ENCODE measurements at regions not wholly inside any gene's neighbourhood (a gene's known extent, or its start where the extent isn't known, plus 50 kb on each side); places are given as distances from the start of the nearest gene placed in this dataset.
A peak's percentile ranks its signal among the peaks of the same experiment; 100 is the strongest.
"Not testable (repeated sequence)": the region's sequence is repeated elsewhere in the genome, so short reads cannot be mapped to it uniquely, and the experiment has no call there.

DNA sequence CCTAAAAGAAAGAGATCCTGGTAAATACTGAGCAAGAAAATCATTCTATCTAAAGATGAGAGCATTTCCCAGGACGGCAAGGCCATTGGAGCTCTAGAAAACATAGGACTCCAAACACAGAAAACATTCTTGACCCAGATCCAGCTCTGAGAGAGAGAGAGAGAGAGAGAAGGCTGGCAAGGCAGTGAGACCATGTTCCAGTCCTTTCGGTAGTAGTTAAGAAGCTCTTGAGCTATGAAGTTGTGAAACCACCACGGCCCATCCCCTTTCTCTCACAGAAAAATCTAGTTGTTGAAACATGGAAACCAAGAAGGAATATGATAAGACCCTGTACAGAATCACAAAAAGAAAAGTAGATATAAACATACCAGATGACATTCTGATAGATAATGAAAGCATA, 212.4 kb upstream of the NPSR1 start:
- TF ChIP-seq CTCF (IDR thresholded peaks at IDR 0.05; ENCODE audit: low read depth, low read length) = no peak
- H3K4me3 ChIP-seq (replicated peaks in 1 of 2; ENCODE audit: low read depth in 2 of 2, low read length in 2 of 2) = no peak overlapping the region
- DNase-seq (ENCODE audit: low read depth in 2 of 2) = peak in 1 of 2 donors; percentile 41

DNA sequence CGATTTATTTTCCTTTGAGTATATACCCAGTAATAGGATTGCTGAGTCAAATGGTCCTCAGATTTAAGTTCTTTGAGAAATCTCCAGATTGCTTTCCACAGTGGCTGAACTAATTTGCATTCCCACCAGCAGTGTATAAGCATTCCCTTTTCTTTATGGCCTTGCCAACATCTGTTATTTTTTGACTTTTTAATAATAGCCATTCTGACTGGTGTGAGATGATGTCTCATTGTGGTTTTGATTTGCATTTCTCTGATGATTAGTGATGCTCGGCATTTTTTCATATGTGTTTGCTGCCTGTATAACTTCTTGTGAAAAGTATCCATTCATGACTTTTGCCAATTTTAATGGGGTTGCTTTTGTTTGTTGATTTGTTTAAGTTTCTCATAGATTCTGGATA, 209.5 kb upstream of the NPSR1 start:
- DNase-seq (ENCODE audit: low read depth in 2 of 2); H3K4me3 ChIP-seq (replicated peaks in 1 of 2; ENCODE audit: low read depth in 2 of 2, low read length in 2 of 2): not testable (repeated sequence)

DNA sequence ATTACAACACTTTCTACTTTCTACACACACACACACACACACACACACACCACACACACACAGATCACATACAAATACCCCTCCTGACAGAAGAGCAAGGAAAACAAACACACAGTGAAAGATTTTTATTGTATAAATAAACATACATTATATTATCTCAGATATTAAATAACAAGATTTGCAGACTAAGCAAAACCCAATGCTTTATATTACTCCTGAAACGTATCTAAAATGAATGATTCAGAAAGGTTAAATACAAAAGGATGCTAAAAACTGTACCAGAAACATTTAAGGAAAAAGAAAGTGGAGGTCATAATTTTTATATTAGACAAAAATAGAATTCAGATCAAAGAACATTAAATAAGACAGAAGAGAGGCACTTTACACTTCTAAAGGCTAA, 208.3 kb upstream of the NPSR1 start:
- no peak for TF ChIP-seq CTCF (IDR thresholded peaks at IDR 0.05; ENCODE audit: low read depth, low read length)
- DNase-seq (ENCODE audit: low read depth in 2 of 2) = no peak
- no peak overlapping the region for H3K4me3 ChIP-seq (replicated peaks in 1 of 2; ENCODE audit: low read depth in 2 of 2, low read length in 2 of 2)

DNA sequence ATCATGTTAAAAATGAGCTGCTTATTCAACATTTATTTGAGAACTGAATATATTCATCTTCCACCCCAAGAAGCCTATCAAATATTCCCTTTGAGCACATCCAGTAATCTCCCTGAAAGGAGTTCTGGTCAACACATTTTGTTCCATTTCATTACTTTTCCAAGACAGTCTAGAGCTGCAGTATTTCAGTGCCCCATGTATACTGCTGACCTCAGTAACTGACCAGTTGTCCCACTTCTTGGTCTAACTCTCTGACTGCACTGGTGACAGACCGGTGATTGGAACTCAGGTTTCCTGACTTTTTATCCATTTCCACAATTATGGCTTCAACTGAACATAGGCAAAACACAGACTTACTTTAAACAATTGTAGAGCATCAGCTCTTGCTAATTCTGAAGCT, 206.8 kb upstream of the NPSR1 start:
- no peak for TF ChIP-seq CTCF (IDR thresholded peaks at IDR 0.05; ENCODE audit: low read depth, low read length)
- no peak overlapping the region for H3K4me3 ChIP-seq (replicated peaks in 1 of 2; ENCODE audit: low read depth in 2 of 2, low read length in 2 of 2)
- no peak for DNase-seq (ENCODE audit: low read depth in 2 of 2)

GRCh38 chr7:34451923-34452322, 206.1 kb upstream of the NPSR1 start:
- TF ChIP-seq CTCF (IDR thresholded peaks at IDR 0.05; ENCODE audit: low read depth, low read length) = no peak
- no peak overlapping the region for H3K4me3 ChIP-seq (replicated peaks in 1 of 2; ENCODE audit: low read depth in 2 of 2, low read length in 2 of 2)
- peak; percentile 53 to 66 for DNase-seq (ENCODE audit: low read depth in 2 of 2)

DNA sequence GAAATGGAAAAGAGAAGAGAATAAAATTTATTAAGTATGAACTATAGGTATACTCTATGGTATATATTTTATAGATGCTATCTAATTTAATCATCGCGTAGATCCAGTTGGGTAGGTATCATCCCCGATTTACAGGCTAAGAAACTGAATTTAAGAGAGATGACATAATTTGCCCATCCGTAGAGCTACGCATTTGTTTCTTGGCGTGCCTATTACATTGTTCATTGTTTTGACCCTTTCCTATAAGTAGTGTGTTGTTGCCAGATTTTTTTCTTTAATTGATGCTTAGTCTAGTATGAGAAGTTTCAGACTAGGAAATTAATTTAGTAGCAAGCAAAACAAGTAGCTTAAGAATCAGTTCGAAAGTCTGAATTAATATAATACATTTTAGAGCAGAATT, 205.7 kb upstream of the NPSR1 start:
- peak in 1 of 2 donors; percentile 4 for DNase-seq (ENCODE audit: low read depth in 2 of 2)
- no peak for TF ChIP-seq CTCF (IDR thresholded peaks at IDR 0.05; ENCODE audit: low read depth, low read length)
- H3K4me3 ChIP-seq (replicated peaks in 1 of 2; ENCODE audit: low read depth in 2 of 2, low read length in 2 of 2) = no peak overlapping the region

- peak; percentile 40 to 46 for DNase-seq (ENCODE audit: low read depth in 2 of 2)
- no peak for TF ChIP-seq CTCF (IDR thresholded peaks at IDR 0.05; ENCODE audit: low read depth, low read length)
- H3K4me3 ChIP-seq (replicated peaks in 1 of 2; ENCODE audit: low read depth in 2 of 2, low read length in 2 of 2) = no peak overlapping the region
These were observed 204.9 kb upstream of the NPSR1 start for GRCh38 chr7:34453150-34453549.

Data from cardiac fibroblast (primary cell).